WI38 (cell line): ENCODE measurements at regions not wholly inside any gene's neighbourhood (a gene's known extent, or its start where the extent isn't known, plus 50 kb on each side); places are given as distances from the start of the nearest gene placed in this dataset.

Source experiments
- H3K4me3 ChIP-seq: 2 replicates; pipeline ENCODE4 v1.5.1; 2011; ENCODE audit warnings: low read depth, mild to moderate bottlenecking, control low read depth, low read length
- TF ChIP-seq, protein P1 (sequence below): IDR thresholded peaks from 2 replicates; pipeline ENCODE4 v1.5.1; 2012; ENCODE audit warnings: low read depth, mild to moderate bottlenecking, control low read depth, low read length

DNA sequence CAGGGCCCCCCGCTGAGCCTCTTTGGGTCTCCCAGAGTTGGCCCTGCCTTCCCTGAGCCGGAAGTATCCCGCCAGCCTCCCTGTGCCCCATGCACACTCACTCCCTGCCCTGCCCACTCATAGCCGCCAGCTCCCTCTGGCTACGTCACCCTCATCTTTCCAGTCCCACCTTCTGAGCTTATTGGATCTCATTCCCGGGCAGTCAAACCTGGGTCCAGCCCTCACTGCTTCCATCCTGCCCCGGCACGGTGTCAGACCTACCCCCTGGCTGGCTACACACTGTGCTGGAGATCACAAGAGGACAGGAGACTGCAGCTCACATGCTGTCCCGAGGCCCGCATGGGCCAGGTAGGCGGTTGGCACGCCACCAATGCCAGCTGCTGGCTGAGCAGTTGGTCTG, 147.2 kb downstream of the ASB1 start:
- no peak overlapping the region for H3K4me3 ChIP-seq
- TF ChIP-seq, protein P1, sequence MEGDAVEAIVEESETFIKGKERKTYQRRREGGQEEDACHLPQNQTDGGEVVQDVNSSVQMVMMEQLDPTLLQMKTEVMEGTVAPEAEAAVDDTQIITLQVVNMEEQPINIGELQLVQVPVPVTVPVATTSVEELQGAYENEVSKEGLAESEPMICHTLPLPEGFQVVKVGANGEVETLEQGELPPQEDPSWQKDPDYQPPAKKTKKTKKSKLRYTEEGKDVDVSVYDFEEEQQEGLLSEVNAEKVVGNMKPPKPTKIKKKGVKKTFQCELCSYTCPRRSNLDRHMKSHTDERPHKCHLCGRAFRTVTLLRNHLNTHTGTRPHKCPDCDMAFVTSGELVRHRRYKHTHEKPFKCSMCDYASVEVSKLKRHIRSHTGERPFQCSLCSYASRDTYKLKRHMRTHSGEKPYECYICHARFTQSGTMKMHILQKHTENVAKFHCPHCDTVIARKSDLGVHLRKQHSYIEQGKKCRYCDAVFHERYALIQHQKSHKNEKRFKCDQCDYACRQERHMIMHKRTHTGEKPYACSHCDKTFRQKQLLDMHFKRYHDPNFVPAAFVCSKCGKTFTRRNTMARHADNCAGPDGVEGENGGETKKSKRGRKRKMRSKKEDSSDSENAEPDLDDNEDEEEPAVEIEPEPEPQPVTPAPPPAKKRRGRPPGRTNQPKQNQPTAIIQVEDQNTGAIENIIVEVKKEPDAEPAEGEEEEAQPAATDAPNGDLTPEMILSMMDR, result no peak

DNA sequence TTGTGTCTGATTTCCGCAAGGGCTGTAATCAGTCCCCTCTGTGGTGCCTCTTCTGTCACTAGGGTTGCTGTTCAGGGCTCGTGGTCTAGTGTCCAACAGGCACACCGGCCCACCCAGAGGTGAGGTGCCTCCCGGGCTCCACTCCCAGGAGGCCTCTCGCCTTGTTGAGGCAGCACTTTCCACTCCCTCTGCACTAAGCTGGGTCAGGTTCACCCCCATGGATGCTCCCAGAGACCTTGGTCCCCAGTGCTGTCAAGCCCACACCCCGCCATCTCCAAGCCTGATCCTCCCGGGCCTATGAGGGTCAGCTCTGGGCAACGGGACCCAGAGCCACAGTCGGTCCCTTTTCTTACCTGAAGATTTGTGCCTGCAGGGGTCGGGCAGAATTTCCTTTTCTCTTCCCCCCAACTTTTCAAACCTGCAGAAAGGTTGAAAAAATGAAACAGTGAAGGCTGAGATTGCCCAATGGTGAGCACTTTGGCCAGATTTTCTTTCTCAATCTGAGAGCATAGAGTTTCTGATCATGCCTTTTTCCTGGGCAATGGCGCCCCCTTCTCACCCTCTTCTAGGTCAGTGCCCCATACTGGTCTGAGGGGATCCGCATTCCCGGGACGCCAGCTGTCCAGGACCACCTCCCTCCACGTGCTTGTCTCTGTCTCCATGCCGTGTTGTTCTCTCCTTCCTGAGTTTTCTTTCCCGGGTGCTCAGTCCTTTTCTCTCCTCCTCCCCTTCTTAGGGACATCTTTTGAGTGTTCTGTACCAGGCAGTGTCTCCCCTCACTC, 148.0 kb downstream of the ASB1 start:
- no peak overlapping the region for H3K4me3 ChIP-seq
- TF ChIP-seq, protein P1, result no peak

DNA sequence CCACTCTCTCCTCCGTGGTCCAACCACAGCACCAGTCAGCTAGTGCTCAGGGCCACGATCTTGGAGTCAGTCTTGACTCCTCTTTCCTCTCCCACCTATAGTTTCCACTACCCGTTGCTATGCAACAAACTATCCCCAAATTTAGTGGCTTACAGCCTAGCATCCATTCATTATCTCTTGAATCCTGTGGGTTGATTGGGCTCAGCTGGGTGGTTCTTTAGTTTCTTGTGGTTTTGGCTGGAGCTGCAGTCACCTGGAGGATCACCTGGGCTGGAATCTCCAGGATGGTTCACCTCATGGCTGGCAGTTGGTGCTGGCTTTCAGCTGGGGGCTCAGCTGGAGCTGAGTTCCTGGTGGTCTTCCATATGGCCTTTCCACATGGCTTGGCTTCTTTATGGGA, 149.9 kb downstream of the ASB1 start:
- TF ChIP-seq, protein P1, result no peak
- H3K4me3 ChIP-seq, result no peak overlapping the region

DNA sequence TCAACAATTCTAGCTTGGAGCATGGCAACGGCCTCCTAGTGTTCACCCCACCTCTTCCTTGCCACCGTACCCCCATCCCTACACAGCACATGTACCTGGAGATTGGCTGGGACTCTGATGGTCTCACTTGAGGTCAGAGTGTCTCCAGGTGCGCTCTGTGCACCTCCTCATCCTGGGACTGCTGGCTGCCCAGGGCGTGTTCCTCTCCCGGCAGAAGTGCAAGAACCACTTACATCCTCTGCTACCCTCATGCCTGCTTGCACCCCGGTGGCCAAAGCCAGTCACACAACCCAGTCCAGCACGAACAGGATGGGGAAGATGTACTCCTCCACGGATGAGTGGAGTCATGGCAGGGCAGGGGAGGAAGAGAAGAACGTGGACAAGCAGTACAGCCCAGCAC, 151.5 kb downstream of the ASB1 start:
- H3K4me3 ChIP-seq, result no peak overlapping the region
- TF ChIP-seq, protein P1, result no peak

DNA sequence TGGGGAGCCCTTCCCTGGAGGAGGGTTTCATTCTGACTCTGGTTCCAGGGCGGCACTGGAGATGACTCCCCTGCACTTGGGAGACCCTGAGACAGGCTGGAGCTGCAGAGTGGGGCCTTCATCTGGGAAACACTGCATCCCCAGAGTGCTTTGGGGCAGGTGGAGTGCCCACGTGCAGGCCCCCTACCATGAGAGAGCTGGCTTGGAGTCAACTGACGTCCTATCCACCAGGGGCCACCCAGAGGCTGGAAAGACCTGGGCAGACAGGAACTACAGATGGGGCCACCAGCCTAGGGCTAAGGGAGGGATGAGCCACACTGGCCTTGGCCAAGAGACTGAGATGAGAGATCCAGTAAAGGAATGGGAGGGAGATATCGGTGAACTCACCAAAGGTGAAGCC, 153.8 kb downstream of the ASB1 start:
- H3K4me3 ChIP-seq, result no peak overlapping the region

DNA sequence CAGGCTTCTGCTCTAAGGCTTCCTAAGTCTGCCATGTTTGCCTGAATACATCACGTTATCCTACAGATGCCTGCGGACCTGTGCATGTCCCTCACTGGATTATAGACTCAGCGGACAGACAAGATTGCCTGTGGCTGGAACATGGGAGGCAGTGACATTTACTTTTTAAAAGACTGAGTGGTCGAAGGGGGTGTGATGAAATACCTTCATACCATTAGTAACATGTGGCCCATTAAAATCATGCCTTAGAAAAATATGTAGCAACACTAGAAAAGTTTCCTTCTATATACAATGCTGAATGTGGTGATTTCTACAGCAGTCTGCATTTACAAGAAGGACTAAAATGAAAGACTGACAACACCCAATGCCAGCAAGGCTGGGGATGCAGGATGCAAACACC, 154.4 kb downstream of the ASB1 start:
- TF ChIP-seq, protein P1, result no peak
- no peak overlapping the region for H3K4me3 ChIP-seq

More for the DNA sequence above, 153.8 kb downstream of the ASB1 start:
- TF ChIP-seq, protein P1, result no peak

DNA sequence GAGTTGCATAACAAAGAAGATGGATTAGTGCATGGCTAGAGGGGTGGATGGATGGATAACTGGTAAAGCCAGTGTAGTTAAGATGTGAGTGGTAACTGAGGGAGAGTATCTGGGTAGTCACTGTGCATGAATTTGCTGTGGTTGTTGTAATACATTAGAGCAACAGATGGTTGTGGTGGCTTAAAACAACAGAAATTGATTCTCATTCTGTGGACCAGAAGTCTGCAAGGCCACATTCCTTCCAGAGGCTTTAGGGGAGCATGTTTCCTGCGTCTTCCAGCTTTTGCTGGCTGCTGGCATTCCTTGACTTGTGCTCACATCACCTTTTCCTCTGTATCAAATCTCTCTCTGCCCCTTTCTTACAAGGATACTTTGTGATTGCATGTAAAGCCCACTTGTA, 155.4 kb downstream of the ASB1 start:
- H3K4me3 ChIP-seq, result no peak overlapping the region
- TF ChIP-seq, protein P1, result no peak
